Endometrium (tissue), 2 donors: ENCODE measurements at regions not wholly inside any gene's neighbourhood (a gene's known extent, or its start where the extent isn't known, plus 50 kb on each side); places are given as distances from the start of the nearest gene placed in this dataset.

Experiments
- FAIRE-seq: peaks from 2 replicates; lab custom pipeline; 2012; peaks lifted over from hg19 to GRCh38; lab: Jason Lieb, UNC
- donor health status: control.
- donor health status: control.

DNA sequence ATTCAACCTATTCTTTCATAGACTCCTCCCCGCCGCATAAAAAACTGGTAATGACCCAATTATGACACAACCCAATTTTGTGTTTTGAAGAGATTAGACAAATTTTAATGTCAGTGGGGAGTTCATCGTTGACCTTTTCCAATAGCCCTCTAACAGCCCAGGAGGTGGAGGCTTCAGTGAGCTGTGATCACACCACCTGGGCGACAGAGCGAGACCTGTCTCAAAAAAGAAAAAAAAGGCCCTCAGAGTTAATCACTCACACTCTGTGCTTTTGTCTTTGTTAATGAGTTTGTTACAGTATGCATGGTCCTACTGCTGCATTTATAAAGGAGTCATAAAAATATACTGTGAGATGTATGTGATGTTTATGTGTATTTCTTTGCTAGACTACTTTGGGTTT lies 510.6 kb downstream of the CPS1 start:
- FAIRE-seq: no peak

DNA sequence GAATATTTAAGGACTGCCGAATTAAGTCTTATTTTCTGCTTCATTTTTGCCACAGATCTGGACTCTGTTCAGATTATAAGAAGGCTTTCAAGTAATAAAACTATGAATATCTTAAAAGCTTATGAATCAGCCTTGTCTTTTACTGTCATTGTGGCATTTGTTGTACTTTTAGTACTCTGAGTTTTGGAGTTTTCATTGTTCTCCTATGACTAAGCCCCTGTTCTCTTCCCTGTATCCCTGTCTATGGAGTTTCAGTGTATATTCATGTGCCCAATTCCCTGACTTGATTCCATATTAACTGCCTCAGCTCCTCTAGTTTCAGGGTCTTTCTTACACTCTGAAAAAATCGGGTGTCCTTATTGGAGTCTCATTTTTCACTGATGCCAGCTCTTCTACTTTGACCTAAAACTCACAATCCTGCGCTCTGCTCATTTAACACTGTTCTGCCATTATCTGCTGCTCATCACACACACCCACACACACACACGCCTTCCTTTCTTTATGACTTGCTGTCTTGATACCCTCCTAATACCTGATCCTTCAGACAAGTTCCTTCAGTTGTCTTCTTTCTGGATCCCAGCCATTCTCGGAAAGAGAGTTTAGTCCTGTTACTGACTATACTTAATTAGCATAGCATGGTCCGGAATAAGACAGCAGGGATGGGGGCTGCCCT lies 511.8 kb downstream of the CPS1 start:
- FAIRE-seq: no peak

DNA sequence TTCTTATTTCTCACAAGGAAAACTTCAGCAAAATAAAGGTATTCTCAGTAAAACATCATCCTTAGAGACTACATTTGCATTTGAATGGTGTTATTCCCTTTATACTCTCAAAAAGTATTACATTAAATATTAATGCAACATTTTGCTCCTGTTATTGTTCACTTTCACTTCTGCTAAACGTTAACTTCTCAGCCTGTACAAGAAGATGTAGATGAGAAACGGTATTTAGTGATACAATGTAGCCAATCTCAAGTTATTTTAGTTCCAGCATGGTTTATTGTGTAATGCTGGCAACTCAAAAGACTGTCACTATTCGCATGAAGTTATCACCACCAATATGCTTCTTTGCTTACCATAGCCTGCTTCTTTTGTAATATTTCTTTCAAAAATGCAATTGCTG lies 514.1 kb downstream of the CPS1 start:
- no peak for FAIRE-seq

DNA sequence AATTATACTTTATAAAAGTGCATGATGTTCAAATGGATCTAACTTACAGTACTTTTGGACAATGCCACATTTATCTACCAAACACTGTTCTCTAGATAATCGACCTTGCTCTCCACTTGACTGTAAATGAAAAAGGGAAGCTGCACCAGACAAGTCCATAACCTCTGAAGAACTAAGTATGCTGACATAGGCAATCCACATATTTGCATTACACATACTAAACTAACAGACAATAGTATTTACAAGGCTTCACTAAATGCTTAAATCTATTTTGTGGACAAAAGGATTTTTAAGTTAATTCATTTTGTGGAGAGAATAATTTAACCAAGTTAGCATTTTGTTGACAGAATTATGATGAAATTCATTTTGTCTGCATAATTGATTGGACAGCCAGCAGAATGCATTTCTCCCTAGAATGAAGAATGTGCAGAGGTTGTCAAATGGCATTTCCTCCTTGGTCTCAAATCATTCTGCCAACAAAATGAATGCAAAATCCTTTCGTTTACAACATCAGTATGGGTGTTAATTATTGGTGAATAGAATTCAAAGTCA lies 520.9 kb downstream of the CPS1 start:
- FAIRE-seq: no peak

DNA sequence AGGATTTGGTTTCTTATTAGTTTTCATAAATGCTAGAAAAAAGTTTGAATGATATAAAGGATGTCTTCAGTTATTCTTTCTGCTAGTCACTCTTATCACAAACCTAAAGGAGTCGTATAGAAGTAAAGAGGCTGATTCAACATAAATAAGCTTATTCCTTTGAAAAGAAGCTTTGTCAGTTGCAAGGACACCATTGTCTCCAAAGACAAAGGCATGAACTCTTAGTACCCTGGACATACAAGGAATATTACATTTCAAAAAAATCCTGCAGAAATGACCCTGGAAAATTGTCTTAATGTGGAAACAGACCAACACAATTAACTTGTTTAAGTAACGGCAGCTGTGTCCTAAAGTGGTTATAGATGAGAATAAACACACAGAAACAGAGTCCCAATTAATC lies 528.0 kb downstream of the CPS1 start:
- FAIRE-seq: no peak

DNA sequence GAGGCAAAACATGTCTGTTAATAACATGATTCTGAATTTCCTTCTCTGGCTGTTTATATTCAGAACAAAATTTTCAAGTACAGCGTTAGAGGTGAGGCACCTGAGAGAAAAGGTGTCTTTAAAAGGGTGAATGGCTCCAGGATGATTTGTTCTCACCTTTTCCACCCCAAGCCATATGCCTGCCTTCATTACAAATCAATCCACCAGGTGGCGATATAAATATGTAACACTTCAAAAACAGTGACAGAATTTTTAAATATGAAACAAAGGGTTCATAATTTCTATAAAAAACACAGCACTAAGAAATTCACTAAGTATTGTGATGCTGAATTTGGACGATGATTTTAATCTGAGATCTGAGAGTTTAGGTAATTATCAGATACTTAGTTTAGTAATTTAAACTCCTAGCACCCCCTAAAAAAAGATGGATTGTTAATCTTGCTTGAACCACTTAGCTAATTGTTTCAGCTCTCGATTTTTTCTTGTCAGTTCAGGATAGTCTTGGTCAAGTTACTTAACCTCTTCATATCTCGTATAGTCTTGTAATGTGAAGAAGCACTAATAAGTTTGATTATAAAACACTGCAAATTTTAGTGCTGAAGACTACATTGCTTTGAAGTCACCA lies 528.8 kb downstream of the CPS1 start:
- FAIRE-seq: no peak

DNA sequence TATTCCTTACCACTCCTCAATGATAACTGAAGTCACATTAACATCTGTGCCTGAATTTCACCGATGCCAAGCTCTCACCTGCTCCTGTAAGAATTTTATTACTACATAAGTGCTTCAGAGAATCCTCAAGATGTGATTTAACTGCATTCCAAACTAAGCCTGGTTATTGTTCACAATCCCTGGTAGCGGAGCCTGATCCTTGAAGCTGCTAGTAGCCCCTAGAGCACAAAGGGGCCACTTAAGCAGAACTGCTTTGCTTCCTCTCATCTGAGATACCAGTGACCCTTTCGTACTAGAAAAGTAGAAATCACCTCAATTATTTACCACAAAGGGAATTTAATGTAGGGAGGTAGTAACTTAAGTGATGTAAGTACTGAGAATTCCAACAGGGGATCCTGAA lies 529.6 kb downstream of the CPS1 start:
- FAIRE-seq: no peak

DNA sequence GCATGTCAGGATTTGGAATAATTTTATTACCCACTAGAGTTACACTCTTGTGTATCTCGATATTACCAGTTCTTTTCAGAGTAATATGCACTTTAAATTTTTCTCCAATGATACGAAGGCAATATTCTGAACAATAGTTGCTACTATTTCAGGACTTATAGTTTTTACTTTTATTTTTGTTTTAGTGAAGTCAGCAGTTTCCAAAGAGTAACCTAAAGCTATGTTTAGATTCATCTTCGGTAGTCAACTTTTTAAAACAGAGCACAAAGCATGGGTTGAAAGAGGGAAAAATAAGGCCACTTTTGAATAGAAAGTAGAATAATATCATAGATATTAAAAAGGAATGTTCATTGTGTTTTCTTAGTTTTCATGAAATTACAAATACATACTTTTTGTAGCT lies 532.7 kb downstream of the CPS1 start:
- no peak for FAIRE-seq

DNA sequence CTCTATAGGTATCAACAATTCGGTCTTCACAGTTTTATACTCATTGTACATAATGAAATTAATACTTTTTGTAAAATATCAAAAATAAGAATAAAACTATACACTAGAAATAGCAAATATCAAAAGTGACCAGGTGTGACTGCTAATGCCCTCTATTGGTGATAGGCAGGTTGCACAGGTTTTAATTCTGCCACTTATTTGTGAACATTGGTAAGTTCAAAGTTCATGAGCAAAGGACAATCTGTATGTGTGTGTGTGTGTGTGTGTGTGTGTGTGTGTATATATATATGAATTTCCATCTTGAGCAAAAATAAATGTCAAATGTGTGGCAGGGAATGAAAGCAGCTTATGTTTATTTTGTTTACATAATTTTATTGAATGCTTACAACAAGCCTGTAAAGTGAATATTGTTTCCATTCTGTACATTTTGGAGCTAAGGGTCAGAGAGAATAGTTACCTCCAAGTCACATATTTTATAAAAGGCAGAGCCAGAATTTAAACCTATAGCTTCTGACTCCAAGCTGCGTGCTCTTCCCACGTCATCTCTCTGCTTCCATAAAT lies 537.4 kb downstream of the CPS1 start:
- FAIRE-seq: no peak

DNA sequence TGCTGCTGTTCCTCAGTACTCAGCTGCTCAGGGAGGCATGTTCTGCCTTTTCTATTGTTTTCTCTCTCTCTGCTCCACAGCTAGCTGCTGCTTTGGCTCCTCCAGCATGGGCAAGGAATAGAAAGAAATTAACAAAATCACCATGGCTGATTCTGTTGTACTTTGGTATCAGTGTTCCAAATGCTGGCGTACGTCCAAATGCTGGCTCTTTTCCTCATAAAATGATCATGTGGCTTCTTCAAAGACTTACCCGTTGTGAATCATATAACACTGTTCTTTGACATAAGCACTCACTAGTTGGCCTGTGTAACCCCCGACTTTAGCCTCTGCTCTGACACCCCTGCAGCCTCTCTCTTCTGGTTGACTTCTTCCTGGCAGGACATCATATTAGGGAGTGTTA lies 547.6 kb downstream of the CPS1 start:
- no peak for FAIRE-seq

DNA sequence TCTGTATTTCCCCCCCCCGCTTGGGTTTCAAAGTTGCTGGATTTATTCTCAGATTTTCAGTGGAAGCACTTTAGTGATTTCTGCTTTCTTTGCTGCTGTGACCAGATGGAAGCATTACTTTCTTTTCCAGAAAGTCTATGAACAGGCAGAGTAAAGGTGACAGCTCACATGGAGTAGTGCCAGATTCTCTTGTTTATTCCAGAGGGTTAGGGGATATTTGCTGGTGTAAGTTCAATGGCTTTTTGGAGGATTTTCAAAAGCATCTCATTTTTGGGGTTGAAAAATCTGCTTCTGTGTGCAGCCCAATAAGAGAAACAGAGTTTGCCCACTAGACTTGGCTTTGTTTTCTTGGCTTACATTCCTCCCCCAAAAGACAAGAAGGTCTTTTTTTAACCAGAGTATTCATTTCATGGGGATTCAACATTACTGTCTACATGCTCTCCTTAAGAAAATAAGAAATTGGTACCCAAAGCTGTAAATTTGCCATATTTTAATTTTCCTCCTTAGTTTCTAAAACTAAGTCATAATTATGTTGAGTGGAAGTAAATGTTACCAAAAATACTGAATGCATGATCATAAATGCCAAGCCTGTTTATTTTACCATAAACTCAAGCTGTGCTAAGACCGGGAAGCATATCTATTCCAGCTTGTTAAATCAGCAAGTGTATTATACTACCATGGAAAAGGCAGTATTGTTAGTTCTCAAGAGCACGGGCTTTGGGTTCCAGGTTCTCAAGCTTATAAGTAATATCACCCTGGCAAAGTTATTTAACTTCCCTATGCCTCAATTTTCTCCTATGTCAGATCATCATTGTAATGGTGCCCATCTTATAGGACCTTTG lies 557.2 kb downstream of the CPS1 start:
- no peak for FAIRE-seq

DNA sequence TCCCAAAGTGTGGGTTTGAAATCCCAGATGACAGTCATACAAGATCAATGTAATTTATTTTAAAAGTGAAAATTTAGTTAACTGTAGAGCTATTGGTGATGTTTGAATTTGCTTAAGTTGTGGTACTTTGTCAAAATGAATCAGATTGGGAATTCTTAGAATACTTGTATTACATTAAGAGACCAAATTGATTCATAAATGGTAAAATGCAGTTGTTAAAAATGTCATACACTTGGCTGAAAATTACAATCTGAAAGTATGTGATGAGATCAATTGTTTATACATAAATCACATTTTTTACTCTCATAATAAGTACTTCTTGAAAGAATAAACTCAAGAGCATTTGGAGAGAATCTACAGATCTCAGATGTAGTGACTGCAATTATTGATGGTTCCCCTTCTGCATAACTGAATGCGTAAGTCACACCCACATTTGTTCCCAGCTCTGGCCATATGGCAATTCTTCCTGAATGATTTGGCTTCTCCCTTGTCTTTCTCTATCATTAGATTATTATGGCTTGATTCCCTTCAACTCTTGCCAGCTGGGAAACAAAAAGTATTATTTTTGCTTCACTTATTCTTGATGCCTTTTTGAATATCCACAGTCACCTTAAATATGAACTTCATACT lies 558.5 kb downstream of the CPS1 start:
- no peak for FAIRE-seq

DNA sequence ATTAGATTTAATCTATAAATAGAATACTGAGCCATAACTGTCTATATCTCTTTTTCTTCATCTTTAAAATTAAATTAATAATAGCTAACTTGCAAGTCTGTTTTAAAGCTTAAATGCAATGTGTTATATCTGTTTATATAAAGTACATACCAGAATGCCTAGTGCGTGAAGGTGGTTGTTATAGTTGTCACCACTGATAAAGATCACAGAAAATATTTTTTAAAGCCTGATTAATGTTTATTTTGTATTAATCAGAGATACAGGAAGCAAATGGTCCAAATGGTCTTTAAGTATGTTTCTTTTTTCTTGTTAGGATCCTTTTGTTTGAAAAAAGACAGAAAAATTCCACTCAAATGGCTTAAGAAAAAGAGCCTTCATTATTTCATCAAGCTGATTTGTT lies 560.6 kb downstream of the CPS1 start:
- FAIRE-seq: no peak

DNA sequence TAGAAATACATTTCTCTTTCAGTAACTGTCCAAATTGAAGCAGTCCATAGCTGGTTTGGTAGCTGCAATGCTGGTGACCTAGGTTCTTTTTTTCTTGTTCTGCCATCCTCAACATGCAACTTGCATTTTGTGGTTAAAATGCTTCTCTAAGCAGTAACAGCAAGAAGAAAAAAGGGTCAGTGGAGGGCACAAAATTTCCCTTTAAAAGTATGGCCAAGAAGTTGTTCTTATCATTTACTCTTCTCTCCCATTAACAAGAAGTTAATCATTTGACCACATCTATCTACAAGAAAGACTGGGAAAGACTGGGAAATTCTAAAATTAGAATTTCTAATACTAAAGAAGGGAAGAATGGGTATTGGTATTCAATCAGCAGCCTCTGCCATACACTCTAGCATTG lies 569.9 kb downstream of the CPS1 start:
- FAIRE-seq: no peak

DNA sequence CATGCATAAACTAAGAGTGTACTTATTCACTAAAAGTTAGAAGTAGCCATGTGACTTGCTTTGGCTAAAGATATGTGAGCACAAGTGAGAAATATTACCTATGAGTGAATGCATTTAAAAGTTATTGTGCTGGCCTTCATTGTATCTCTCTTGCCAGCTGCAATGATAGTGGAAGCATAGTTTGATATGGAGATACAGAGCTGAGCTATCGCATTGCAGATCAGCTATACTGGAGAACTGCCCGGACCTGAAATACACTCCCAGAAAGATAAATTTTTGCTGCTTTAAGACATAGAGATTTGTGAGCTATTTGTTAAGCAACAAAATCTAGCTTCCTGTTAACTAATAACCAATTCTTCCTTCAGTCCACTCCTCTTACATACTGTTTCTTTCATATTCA lies 571.1 kb downstream of the CPS1 start:
- no peak for FAIRE-seq

DNA sequence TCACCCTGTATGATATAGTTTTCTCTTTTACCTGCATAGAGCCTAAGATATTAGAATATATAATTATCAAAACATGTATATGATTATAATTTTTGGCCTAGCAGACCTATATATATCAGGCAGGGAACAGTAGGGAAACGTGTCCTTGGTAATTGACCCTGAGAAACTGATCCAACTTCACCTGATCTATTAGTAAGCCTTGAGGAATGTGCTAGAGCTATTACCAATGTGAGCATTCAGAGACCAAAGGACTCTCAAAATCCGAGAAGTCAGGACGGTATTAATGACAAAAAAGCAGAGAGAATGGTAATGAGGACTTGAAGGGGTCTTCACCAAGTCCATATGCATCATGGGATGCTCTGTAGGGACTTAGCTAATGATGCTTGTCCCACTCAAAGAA lies 571.9 kb downstream of the CPS1 start:
- FAIRE-seq: no peak

DNA sequence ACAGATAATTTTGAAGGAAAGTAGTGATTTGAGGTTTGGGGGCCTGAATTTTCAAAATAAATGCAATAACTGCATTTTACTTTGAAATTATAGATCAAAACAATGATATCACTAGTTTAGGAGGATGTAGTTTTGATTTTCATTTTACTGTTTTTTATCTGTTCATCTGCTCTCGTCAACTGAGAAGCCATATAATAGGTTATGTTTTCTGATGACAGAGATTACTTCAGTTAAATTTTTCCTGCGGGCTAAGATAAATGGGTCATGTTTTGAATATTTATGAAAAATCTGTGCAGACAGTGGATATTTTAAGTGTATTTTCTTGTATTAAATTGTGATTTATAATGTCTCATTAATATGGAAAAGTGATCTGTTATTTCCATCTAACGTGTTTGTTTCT lies 573.4 kb downstream of the CPS1 start:
- FAIRE-seq: no peak

DNA sequence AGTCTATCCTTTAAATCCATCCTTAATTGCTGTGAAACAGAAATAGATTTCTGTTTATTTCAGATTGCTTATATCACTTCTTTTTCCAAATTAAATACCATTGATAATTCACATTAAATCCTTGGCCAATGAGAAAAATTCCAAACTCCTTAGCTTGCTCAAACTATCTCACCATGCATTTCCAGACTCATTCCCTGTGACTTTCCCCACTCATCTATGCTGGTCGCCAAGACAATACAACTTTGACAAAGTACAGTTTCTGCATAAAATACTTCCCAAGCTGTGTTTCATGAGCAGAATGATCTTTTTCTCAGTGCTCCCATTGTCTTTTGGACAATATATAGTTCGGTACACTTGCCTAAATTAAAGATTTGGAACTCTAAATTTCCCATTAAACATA lies 575.6 kb downstream of the CPS1 start:
- FAIRE-seq: no peak

DNA sequence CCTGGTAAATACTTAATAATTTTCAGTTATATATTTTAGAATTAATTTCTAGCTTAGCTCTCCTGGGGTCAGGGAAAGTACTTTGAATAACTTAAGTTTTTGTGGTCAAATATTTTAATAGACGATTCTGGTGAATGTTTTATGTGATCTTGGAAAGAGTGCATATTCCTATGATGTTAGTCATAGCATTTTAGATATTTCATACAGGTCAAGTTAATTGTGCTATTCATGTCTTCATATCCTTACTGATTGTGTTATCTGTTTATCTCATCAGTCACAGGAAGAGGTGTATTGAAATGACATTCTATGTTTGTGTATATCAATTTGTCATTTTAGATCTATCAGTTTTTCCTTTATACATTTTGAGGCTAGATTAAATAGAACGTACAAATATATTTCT lies 576.2 kb downstream of the CPS1 start:
- no peak for FAIRE-seq

DNA sequence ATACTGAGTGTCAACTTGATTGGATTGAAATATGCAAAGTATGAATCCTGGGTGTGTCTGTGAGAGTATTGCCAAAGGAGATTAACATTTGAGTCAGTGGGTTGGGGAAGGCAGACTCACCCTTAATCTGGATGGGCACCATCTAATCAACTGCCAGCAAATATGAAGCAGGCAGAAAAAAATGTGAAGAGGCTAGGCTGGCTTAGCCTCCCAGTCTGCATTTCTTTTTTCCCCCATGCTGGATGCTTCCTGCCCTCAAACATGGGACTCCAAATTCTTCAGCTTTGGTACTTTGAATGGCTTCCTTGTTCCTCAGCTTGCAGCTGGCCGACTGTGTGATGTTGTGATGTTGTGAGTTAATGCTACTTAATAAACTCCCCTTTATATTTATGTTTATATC lies 577.4 kb downstream of the CPS1 start:
- no peak for FAIRE-seq

DNA sequence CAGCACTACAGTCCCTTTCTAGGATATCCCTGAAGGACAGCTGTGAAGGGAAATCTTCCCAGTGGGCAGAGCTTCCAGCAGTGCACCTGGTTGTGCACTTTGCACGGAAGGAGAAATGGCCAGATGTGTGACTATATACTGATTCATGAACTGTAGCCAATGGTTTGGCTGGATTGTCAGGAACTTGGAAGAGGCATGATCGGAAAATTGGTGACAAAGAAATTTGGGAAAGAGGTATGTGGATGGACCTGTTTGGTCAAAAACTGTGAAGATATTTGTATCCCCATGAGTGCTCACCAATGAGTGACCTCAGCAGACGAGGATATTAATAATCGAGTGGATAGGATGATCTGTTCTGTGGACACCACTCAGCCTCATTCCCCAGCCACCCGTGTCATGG lies 582.2 kb downstream of the CPS1 start:
- no peak for FAIRE-seq

DNA sequence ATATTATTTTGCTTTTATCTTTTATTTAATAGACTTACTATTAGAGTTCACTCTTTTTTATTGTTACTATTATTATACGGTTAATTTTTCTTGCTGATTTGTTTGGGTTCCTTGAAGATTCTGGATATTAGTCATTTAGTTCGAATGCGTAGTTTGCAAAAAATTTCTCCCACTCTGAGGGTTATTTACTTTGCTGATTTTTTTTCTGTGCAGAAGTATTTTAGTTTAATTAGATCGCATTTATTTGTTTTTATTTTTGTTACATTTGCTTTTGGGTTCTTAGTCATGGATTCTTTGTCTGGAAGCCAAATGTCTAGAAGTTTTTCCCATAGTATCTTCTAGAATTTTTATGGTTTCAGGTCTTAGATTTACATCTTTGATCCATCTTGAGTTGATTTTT lies 585.2 kb downstream of the CPS1 start:
- FAIRE-seq: peak; percentile 79
